ENCODE measurements at regions not wholly inside any gene's neighbourhood (a gene's known extent, or its start where the extent isn't known, plus 50 kb on each side); places are given as distances from the start of the nearest gene placed in this dataset.

DNA sequence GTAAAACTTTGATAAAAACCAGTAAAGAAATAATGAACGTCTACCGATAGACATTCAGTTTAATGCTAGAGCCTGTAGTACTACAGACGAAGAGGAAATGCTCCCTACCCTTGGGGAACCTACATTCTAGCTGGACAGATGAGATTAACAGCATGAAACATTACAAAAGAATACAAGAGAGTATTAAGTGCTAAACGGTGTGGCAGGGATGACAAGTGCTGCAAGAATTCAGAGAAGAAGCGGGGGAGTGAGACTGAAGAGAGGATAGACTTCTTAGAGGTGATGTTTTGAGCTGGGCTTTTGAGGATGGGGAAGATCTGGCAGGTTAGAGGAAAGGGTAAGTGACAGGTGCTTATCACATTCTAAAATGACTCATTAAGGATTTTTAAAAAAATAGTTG lies 52.6 kb upstream of the ESX1 start:
- DNase-seq (ENCODE audit: low read depth) = no peak

DNA sequence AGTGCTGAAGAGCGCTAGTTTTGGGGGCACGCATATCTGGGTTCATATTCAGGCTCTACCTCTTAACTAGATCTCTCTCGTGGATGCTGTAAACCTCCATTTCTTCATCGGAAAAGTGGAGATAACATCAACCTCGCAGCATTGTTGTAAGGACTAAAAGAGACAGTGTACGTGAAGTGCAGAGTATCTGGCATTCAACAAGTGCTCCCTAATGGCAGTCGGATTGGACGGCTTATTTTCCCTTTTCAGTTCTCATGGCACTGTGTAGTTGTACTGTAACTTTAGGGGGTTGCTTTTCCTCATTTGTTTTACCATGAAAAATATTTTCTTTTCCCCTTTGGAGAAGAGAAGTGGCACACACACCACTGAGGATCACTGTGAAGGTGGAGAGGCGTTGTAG lies 51.4 kb upstream of the ESX1 start:
- no peak for DNase-seq (ENCODE audit: low read depth)
